SU-DHL-6 (cell line): ENCODE measurements at regions not wholly inside any gene's neighbourhood (a gene's known extent, or its start where the extent isn't known, plus 50 kb on each side); places are given as distances from the start of the nearest gene placed in this dataset.

Source experiments
- H2AFZ ChIP-seq: fragments of 200-600 bp; sonication (generic); 2 replicates; pipeline ENCODE4 v1.6.1; 2014; ENCODE audit warnings: low read depth, mild to moderate bottlenecking, moderate library complexity, mixed read lengths, antibody characterized with exemption, low read length; ENCODE audit not compliant: severe bottlenecking
- H3F3A ChIP-seq: fragments of 200-600 bp; shearing (Covaris generic); 2 replicates; pipeline ENCODE4 v1.6.0; 2016; ENCODE audit warnings: antibody characterized with exemption, mild to moderate bottlenecking; ENCODE audit not compliant: insufficient read depth
- H3K27ac ChIP-seq: fragments of 200-600 bp; sonication (generic); 2 replicates; pipeline ENCODE4 v1.5.1; 2016; ENCODE audit warnings: low read depth, mild to moderate bottlenecking, low read length, moderate library complexity, mixed read lengths
- H3K27me3 ChIP-seq: fragments of 200-600 bp; sonication (generic), shearing (Covaris generic); 2 replicates; pipeline ENCODE4 v1.6.0; 2014; ENCODE audit warnings: mild to moderate bottlenecking, low read length
- H3K36me3 ChIP-seq: fragments of 200-600 bp; sonication (generic); 2 replicates; pipeline ENCODE4 v1.6.1; 2014; ENCODE audit warnings: mild to moderate bottlenecking, low read length, mixed read lengths
- H3K4me2 ChIP-seq: fragments of 300-600, 200-600 bp; shearing (Covaris generic), sonication (generic); 2 replicates; pipeline ENCODE4 v1.6.0; 2014; ENCODE audit warnings: low read length, low read depth, mild to moderate bottlenecking; ENCODE audit not compliant: poor library complexity, severe bottlenecking
- H3K4me3 ChIP-seq: fragments of 200-600 bp; sonication (generic); 2 replicates; pipeline ENCODE4 v1.5.1; 2014; ENCODE audit warnings: antibody characterized with exemption, low read length, mild to moderate bottlenecking, mixed read lengths; ENCODE audit not compliant: insufficient read depth, poor library complexity, severe bottlenecking
- H3K79me2 ChIP-seq: fragments of 200-600 bp; sonication (generic); 2 replicates; pipeline ENCODE4 v1.6.1; 2014; ENCODE audit warnings: mild to moderate bottlenecking, low read length, moderate library complexity; ENCODE audit not compliant: insufficient read depth
- H3K9ac ChIP-seq: fragments of 200-600 bp; sonication (generic); 2 replicates; pipeline ENCODE4 v1.7.0; 2014; ENCODE audit warnings: mild to moderate bottlenecking, low read length
- H3K9me2 ChIP-seq: fragments of 200-600 bp; sonication (generic); replicated peaks from 2 replicates; pipeline ENCODE4 v1.6.1; 2014; ENCODE audit warnings: low read length; ENCODE audit not compliant: insufficient read depth
- H3K9me3 ChIP-seq: fragments of 200-600 bp; sonication (generic); 2 replicates; pipeline ENCODE4 v1.6.1; 2014; ENCODE audit warnings: low read length, mixed read lengths; ENCODE audit not compliant: insufficient read depth
- H4K20me1 ChIP-seq: fragments of 200-600 bp; sonication (generic); 2 replicates; pipeline ENCODE4 v1.6.1; 2014; ENCODE audit warnings: low read depth, mild to moderate bottlenecking, antibody characterized with exemption, low read length, moderate library complexity, mixed read lengths
- EZH2phosphoT487 ChIP-seq: fragments of 200-600 bp; sonication (generic), shearing (Covaris generic); conservative IDR thresholded peaks from 2 replicates; pipeline ENCODE4 v1.6.1; 2018; ENCODE audit warnings: mild to moderate bottlenecking, antibody characterized with exemption, low read length, moderate library complexity, mixed read lengths
- TF ChIP-seq, protein P1 (sequence below): fragments of 200-600 bp; sonication (generic); IDR thresholded peaks from one replicate; pipeline ENCODE4 v1.5.1; 2017; ENCODE audit warnings: antibody characterized with exemption, mild to moderate bottlenecking, low read length, moderate library complexity; ENCODE audit not compliant: insufficient read depth, poor library complexity, severe bottlenecking

DNA sequence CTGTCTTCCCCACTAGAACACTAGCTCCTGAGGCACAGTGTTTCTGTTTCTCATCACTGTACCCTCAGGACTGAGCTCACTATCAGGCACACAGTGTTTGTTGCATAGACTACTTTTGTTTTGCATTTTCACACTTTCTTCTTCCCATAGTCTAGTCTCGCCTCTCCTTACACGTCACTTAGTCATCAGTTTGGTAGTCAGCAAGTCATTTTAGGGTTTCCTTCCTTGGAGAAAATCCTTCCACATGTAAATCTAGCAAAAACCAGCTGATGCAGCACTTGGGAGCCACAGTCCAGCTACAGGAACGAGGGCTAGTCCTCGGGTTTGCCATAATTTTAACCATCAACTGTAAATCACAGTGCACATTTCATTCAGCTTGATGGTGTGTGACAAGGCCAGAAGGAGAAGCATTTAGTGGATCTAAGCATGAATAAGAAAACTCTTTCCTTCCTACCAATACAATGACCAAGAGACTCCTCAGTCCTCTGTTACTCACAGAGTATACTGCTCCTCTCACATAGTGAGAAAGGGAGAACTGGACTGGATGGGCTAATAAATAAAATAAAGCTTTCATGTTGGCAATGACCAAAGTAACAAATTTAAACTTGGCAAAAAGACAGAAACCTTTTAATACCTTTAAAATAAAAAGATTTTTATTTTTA lies 221.0 kb downstream of the KLF12 start:
- H4K20me1 ChIP-seq, result no peaks in the 10 kb centered on the region
- no peaks in the 10 kb centered on the region for H3K9me2 ChIP-seq
- no peak overlapping the region for H2AFZ ChIP-seq
- TF ChIP-seq, protein P1, sequence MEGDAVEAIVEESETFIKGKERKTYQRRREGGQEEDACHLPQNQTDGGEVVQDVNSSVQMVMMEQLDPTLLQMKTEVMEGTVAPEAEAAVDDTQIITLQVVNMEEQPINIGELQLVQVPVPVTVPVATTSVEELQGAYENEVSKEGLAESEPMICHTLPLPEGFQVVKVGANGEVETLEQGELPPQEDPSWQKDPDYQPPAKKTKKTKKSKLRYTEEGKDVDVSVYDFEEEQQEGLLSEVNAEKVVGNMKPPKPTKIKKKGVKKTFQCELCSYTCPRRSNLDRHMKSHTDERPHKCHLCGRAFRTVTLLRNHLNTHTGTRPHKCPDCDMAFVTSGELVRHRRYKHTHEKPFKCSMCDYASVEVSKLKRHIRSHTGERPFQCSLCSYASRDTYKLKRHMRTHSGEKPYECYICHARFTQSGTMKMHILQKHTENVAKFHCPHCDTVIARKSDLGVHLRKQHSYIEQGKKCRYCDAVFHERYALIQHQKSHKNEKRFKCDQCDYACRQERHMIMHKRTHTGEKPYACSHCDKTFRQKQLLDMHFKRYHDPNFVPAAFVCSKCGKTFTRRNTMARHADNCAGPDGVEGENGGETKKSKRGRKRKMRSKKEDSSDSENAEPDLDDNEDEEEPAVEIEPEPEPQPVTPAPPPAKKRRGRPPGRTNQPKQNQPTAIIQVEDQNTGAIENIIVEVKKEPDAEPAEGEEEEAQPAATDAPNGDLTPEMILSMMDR, result no peak
- TF ChIP-seq EZH2phosphoT487, result no peak
- no peaks in the 10 kb centered on the region for H3K9me3 ChIP-seq
- no peak overlapping the region for H3K9ac ChIP-seq
- H3K27me3 ChIP-seq, result no peaks in the 10 kb centered on the region
- no peak overlapping the region for H3K27ac ChIP-seq
- H3K4me2 ChIP-seq, result no peak overlapping the region
- H3K36me3 ChIP-seq, result no peaks in the 10 kb centered on the region
- H3K4me3 ChIP-seq, result no peak overlapping the region
- H3F3A ChIP-seq, result no peaks in the 10 kb centered on the region
- H3K79me2 ChIP-seq, result no peaks in the 10 kb centered on the region

DNA sequence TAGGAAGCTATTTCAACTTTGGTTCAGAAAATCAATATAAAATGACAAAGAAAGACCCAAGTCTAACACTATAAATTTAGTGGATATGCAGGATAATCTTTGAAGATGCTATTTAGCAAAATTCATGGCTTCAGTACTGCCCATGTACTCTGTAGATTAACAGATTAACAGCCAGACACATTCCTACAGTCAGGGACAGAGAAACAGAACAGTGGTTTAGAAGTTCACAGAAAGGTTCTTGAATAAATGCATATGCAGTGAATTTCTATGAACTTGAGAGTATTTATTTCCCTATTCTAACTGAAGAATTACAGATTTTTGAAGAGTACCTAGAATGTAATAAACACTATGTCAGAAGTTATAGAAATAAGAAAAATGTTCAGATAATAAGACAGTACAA lies 222.8 kb downstream of the KLF12 start:
- Histone ChIP-seq H3K9ac (no peak overlapping the region), H3K27ac (no peak overlapping the region), H2AFZ (no peak overlapping the region), H3K4me2 (no peak overlapping the region), H3K9me3 (no peaks in the 10 kb centered on the region), H3K9me2 (no peaks in the 10 kb centered on the region), H4K20me1 (no peaks in the 10 kb centered on the region), H3F3A (no peaks in the 10 kb centered on the region), H3K79me2 (no peaks in the 10 kb centered on the region), H3K36me3 (no peaks in the 10 kb centered on the region), H3K27me3 (no peaks in the 10 kb centered on the region), H3K4me3 (no peak overlapping the region)
- TF ChIP-seq, protein P1, result no peak
- TF ChIP-seq EZH2phosphoT487, result no peak

DNA sequence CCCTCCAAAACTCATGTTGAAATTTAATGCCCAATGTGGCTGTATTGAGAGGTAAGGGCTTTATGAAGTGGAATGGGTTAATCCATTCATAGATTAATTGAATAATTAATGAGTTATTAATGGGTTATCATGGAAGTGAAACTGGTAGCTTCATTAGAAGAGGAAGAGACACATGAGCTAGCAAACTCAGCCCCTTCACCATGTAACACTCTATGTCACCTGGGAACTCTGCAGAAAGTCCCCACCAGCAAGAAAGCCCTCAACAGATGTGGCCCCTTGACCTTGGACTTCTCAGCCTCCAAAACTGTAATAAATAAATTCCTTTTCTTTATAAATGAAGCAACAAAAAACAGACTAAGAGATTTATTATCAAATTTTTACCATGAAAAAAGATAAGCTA lies 223.5 kb downstream of the KLF12 start:
- Histone ChIP-seq H3K36me3 (no peaks in the 10 kb centered on the region), H2AFZ (no peak overlapping the region), H3K4me2 (no peak overlapping the region), H3K4me3 (no peak overlapping the region), H3K27me3 (no peaks in the 10 kb centered on the region), H3K27ac (no peak overlapping the region), H3K9me3 (no peaks in the 10 kb centered on the region), H3F3A (no peaks in the 10 kb centered on the region), H3K9ac (no peak overlapping the region), H4K20me1 (no peaks in the 10 kb centered on the region), H3K9me2 (no peaks in the 10 kb centered on the region), H3K79me2 (no peaks in the 10 kb centered on the region)
- TF ChIP-seq EZH2phosphoT487, result no peak
- TF ChIP-seq, protein P1, result no peak
